ENCODE measurements at regions not wholly inside any gene's neighbourhood (a gene's known extent, or its start where the extent isn't known, plus 50 kb on each side); places are given as distances from the start of the nearest gene placed in this dataset.

- TF ChIP-seq, protein P1, sequence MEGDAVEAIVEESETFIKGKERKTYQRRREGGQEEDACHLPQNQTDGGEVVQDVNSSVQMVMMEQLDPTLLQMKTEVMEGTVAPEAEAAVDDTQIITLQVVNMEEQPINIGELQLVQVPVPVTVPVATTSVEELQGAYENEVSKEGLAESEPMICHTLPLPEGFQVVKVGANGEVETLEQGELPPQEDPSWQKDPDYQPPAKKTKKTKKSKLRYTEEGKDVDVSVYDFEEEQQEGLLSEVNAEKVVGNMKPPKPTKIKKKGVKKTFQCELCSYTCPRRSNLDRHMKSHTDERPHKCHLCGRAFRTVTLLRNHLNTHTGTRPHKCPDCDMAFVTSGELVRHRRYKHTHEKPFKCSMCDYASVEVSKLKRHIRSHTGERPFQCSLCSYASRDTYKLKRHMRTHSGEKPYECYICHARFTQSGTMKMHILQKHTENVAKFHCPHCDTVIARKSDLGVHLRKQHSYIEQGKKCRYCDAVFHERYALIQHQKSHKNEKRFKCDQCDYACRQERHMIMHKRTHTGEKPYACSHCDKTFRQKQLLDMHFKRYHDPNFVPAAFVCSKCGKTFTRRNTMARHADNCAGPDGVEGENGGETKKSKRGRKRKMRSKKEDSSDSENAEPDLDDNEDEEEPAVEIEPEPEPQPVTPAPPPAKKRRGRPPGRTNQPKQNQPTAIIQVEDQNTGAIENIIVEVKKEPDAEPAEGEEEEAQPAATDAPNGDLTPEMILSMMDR (conservative IDR thresholded peaks at IDR 0.05; ENCODE audit: low read length), result no peak
- no peak for TF ChIP-seq EZH2phosphoT487 (IDR thresholded peaks at IDR 0.05; ENCODE audit: borderline replicate concordance)
Measured at GRCh38 chr13:62057286-62057685, 641.6 kb upstream of the PCDH20 start.

Measured in Loucy (cell line).